ENCODE measurements at regions not wholly inside any gene's neighbourhood (a gene's known extent, or its start where the extent isn't known, plus 50 kb on each side); places are given as distances from the start of the nearest gene placed in this dataset.

- no peaks in the 10 kb centered on the region for H3K23me2 ChIP-seq (ENCODE audit: low read depth, low read length)
- no peak overlapping the region for H4K91ac ChIP-seq (replicated peaks; ENCODE audit: insufficient read length, low read length)
- no peak overlapping the region for H2BK5ac ChIP-seq (ENCODE audit: low read depth, low read length)
- no peak overlapping the region for H4K8ac ChIP-seq (ENCODE audit: extremely low read depth, insufficient read depth, low read length)
- ChIA-PET CTCF (ENCODE audit: partially characterized antibody) (interaction anchor here (0.6 to 2.6 kb wide), 5 partner anchors 15 to 117 kb away, joined by 3 to 13 read pairs (median 4); no protein-coding TSS in a partner anchor), POLR2A (ENCODE audit: partially characterized antibody) (no interaction called here)
- H3K4me2 ChIP-seq (ENCODE audit: insufficient read depth in 1 of 2, low read depth in 2 of 2, low read length in 2 of 2), result no peak overlapping the region; a peak in 1 of 4 replicates
- DNase-seq (ENCODE audit: low read depth in 1 of 2, low spot score in 2 of 2), result no peak
- H3K4ac ChIP-seq (replicated peaks; ENCODE audit: insufficient read length, low read depth, low read length), result no peak overlapping the region
- no peaks in the 10 kb centered on the region for H3K79me2 ChIP-seq (ENCODE audit: control insufficient read depth in 1 of 2, insufficient read depth in 2 of 2, low read length in 2 of 2)
- no peak for TF ChIP-seq E2F6 (IDR thresholded peaks at IDR 0.05)
- no peak for TF ChIP-seq EZH2 (IDR thresholded peaks at IDR 0.05; ENCODE audit: low read depth, low read length, severe bottlenecking)
- TF ChIP-seq SIRT6 (IDR thresholded peaks at IDR 0.05; ENCODE audit: low read length), result no peak
- TF ChIP-seq SP4 (IDR thresholded peaks at IDR 0.05; ENCODE audit: low read length), result no peak
- H2BK120ac ChIP-seq (replicated peaks; ENCODE audit: low read depth, low read length), result no peak overlapping the region
- H3K4me1 ChIP-seq (replicated peaks in 1 of 4; ENCODE audit: control insufficient read depth in 3 of 4, insufficient read depth in 4 of 4, low read length in 3 of 4), result peaks cover 0 to 6% (median 0%) of the 10 kb centered on the region in 4 experiments; a peak in 1 of 7 replicates
- no peaks in the 10 kb centered on the region for H3K27me3 ChIP-seq (replicated peaks in 1 of 4; ENCODE audit: control insufficient read depth in 3 of 4, extremely low read depth in 1 of 4, insufficient read depth in 3 of 4, low read length in 3 of 4)
- H3K79me1 ChIP-seq (ENCODE audit: low read depth, low read length), result no peaks in the 10 kb centered on the region
- no peak overlapping the region for H3K23ac ChIP-seq (ENCODE audit: insufficient read length)
- no peak overlapping the region for H4K5ac ChIP-seq (ENCODE audit: insufficient read length, low read depth, low read length)
- 82% methylated on average over 3 of the region's 3 CpGs; no CpG with 5 or more reads in 1 of the 2 experiments for WGBS, 2 experiments (ENCODE audit: extremely low coverage in 1 of 2, insufficient coverage in 1 of 2, insufficient read length in 1 of 2, insufficient replicate concordance in 2 of 2, low coverage in 1 of 2, low lambda C conversion rate in 2 of 2, missing lambda C conversion rate in 1 of 2)
- H2BK20ac ChIP-seq (ENCODE audit: low read length), result no peak overlapping the region
- H3K9me3 ChIP-seq (ENCODE audit: insufficient read depth in 2 of 2, low read depth in 1 of 2, low read length in 1 of 2), result peaks cover 0 to 6% of the 10 kb centered on the region in 2 experiments; a peak in 1 of 4 replicates
- no peak overlapping the region for H3K27ac ChIP-seq (ENCODE audit: low read depth, low read length)
- no peak for FAIRE-seq
- H3K14ac ChIP-seq (ENCODE audit: insufficient read length), result no peak overlapping the region
- no peaks in the 10 kb centered on the region for H4K20me1 ChIP-seq (replicated peaks in 1 of 2; ENCODE audit: control insufficient read depth in 1 of 2, insufficient read depth in 2 of 2, low read length in 2 of 2)
- no peaks in the 10 kb centered on the region for H3K36me3 ChIP-seq (ENCODE audit: control insufficient read depth in 2 of 4, insufficient read depth in 4 of 4, low read length in 3 of 4)
- no peak overlapping the region for H2AK5ac ChIP-seq (ENCODE audit: low read depth, low read length)
- no peak overlapping the region for H2AFZ ChIP-seq (ENCODE audit: low read length)
- H2BK12ac ChIP-seq (ENCODE audit: low read depth, low read length), result no peak overlapping the region
- no peak overlapping the region for H2BK15ac ChIP-seq (ENCODE audit: low read length)
- H3K18ac ChIP-seq (ENCODE audit: extremely low read depth, low read length), result no peak overlapping the region
- no peak overlapping the region for H3K4me3 ChIP-seq (ENCODE audit: extremely low read depth in 1 of 4, insufficient read depth in 2 of 4, low read depth in 3 of 4, low read length in 4 of 4)
- H3K56ac ChIP-seq (replicated peaks; ENCODE audit: insufficient read length, low read depth, low read length), result no peak overlapping the region
- no peak overlapping the region for H3K9ac ChIP-seq (replicated peaks in 1 of 4; ENCODE audit: extremely low read depth in 1 of 4, low read depth in 3 of 4, low read length in 3 of 4)
Measured at GRCh38 chr18:37654034-37654433, 88.4 kb upstream of the CELF4 start.

All from H1 (cell line).